Right atrium auricular region (tissue), 2 donors: ENCODE measurements at regions not wholly inside any gene's neighbourhood (a gene's known extent, or its start where the extent isn't known, plus 50 kb on each side); places are given as distances from the start of the nearest gene placed in this dataset.

Experiments
- DNase-seq: peaks from one replicate; pipeline ENCODE4 v3.0.0-alpha.2; 2019; ENCODE audit warnings: low spot score
- H3K27ac ChIP-seq, 2 donors: fragments of 200-600 bp; sonication (generic); 1 replicate in 1 of 2; 2 replicates in 1 of 2; pipeline ENCODE4 v1.5.1; 2016 to 2019
- H3K27me3 ChIP-seq, 2 donors: fragments of 200-600 bp; sonication (generic); one replicate each; pipeline versions ENCODE4 v1.5.1 to v1.6.0; 2017 to 2019
- H3K36me3 ChIP-seq: fragments of 200-600 bp; sonication (generic); one replicate; pipeline ENCODE4 v1.5.1; 2016
- H3K4me1 ChIP-seq, 2 donors: fragments of 200-600 bp; sonication (generic); one replicate each; pipeline versions ENCODE4 v1.5.1 to v1.6.0; 2017 to 2019
- H3K4me3 ChIP-seq, 2 donors: fragments of 200-600 bp; sonication (generic); 1 replicate in 1 of 2; 2 replicates in 1 of 2; pipeline ENCODE4 v1.5.1; 2017 to 2019; ENCODE audit warnings: mild to moderate bottlenecking in 1 of 2, moderate library complexity in 1 of 2
- H3K9me3 ChIP-seq, 2 donors: fragments of 200-600 bp; sonication (generic); one replicate each; pipeline ENCODE4 v1.5.1; 2019
- CTCF ChIP-seq, 2 donors: fragments of 200-600 bp; sonication (generic); IDR thresholded peaks; one replicate each; pipeline ENCODE4 v1.5.1; 2019; ENCODE audit warnings: antibody characterized with exemption in 2 of 2

- no peaks in the 10 kb centered on the region for H3K9me3 ChIP-seq
- DNase-seq, result no peak
- no peaks in the 10 kb centered on the region for H3K27me3 ChIP-seq
- no peaks in the 10 kb centered on the region for H3K36me3 ChIP-seq
- H3K4me1 ChIP-seq, result no peaks in the 10 kb centered on the region
- no peak overlapping the region for H3K27ac ChIP-seq
- no peak overlapping the region for H3K4me3 ChIP-seq
- TF ChIP-seq CTCF (IDR thresholded peaks at IDR 0.05), result no peak
Measured at GRCh38 chr5:155898284-155898683, 428.7 kb upstream of the SGCD start.

GRCh38 chr5:155903791-155904190, 423.2 kb upstream of the SGCD start:
- H3K36me3 ChIP-seq, result no peaks in the 10 kb centered on the region
- no peak for DNase-seq
- H3K27me3 ChIP-seq, result no peaks in the 10 kb centered on the region
- no peak overlapping the region for H3K4me3 ChIP-seq
- no peak for TF ChIP-seq CTCF (IDR thresholded peaks at IDR 0.05)
- H3K9me3 ChIP-seq, result no peaks in the 10 kb centered on the region
- H3K4me1 ChIP-seq, result no peaks in the 10 kb centered on the region
- no peak overlapping the region for H3K27ac ChIP-seq

- DNase-seq, result no peak
- Histone ChIP-seq H3K36me3 (no peaks in the 10 kb centered on the region), H3K27me3 (no peaks in the 10 kb centered on the region), H3K4me3 (no peak overlapping the region), H3K27ac (no peak overlapping the region), H3K9me3 (no peaks in the 10 kb centered on the region), H3K4me1 (no peaks in the 10 kb centered on the region)
- no peak for TF ChIP-seq CTCF (IDR thresholded peaks at IDR 0.05)
Measured at GRCh38 chr5:155905364-155905763, 421.6 kb upstream of the SGCD start.

GRCh38 chr5:155906046-155906445, 420.9 kb upstream of the SGCD start:
- Histone ChIP-seq H3K27ac (no peak overlapping the region), H3K27me3 (no peaks in the 10 kb centered on the region), H3K9me3 (no peaks in the 10 kb centered on the region), H3K4me3 (no peak overlapping the region), H3K36me3 (no peaks in the 10 kb centered on the region), H3K4me1 (no peaks in the 10 kb centered on the region)
- TF ChIP-seq CTCF (IDR thresholded peaks at IDR 0.05), result no peak
- DNase-seq, result no peak

GRCh38 chr5:155908543-155908942, 418.4 kb upstream of the SGCD start:
- H3K27me3 ChIP-seq, result no peaks in the 10 kb centered on the region
- DNase-seq, result no peak
- H3K36me3 ChIP-seq, result no peaks in the 10 kb centered on the region
- no peaks in the 10 kb centered on the region for H3K9me3 ChIP-seq
- no peak for TF ChIP-seq CTCF (IDR thresholded peaks at IDR 0.05)
- H3K4me1 ChIP-seq, result no peaks in the 10 kb centered on the region
- H3K27ac ChIP-seq, result no peak overlapping the region
- no peak overlapping the region for H3K4me3 ChIP-seq

- Histone ChIP-seq H3K27ac (no peak overlapping the region), H3K36me3 (no peaks in the 10 kb centered on the region), H3K27me3 (no peaks in the 10 kb centered on the region), H3K9me3 (no peaks in the 10 kb centered on the region), H3K4me3 (no peak overlapping the region), H3K4me1 (no peaks in the 10 kb centered on the region)
- TF ChIP-seq CTCF (IDR thresholded peaks at IDR 0.05), result no peak
- no peak for DNase-seq
Measured at GRCh38 chr5:155912291-155912690, 414.7 kb upstream of the SGCD start.
